C1 segment of cervical spinal cord (tissue), 14 donors: ENCODE measurements at regions not wholly inside any gene's neighbourhood (a gene's known extent, or its start where the extent isn't known, plus 50 kb on each side); places are given as distances from the start of the nearest gene placed in this dataset.
"Not testable (repeated sequence)": the region's sequence is repeated elsewhere in the genome, so short reads cannot be mapped to it uniquely, and the experiment has no call there.

Experiments
- DNase-seq, 14 donors: peaks; one replicate each; lab custom pipeline; 2025; lab: John Stamatoyannopoulos, UW

- DNase-seq = no peak
Measured at GRCh38 chr16:17001471-17001870, 469.3 kb downstream of the XYLT1 start.

- no peak for DNase-seq
Measured at GRCh38 chr16:17002565-17002964, 468.2 kb downstream of the XYLT1 start.

GRCh38 chr16:17005963-17006362 lies 464.8 kb downstream of the XYLT1 start:
- DNase-seq = not testable (repeated sequence)

GRCh38 chr16:17011712-17012111 lies 459.0 kb downstream of the XYLT1 start:
- DNase-seq = no peak

GRCh38 chr16:17013038-17013437 lies 457.7 kb downstream of the XYLT1 start:
- DNase-seq = no peak

- DNase-seq = no peak
Measured at GRCh38 chr16:17014484-17015121, 456.2 kb downstream of the XYLT1 start.

- DNase-seq = no peak
Measured at GRCh38 chr16:17015702-17016101, 455.1 kb downstream of the XYLT1 start.

- DNase-seq = no peak
Measured at GRCh38 chr16:17017442-17017841, 453.3 kb downstream of the XYLT1 start.

GRCh38 chr16:17018585-17018939 lies 452.2 kb downstream of the XYLT1 start:
- DNase-seq = no peak

GRCh38 chr16:17019366-17019765 lies 451.4 kb downstream of the XYLT1 start:
- no peak for DNase-seq

- no peak for DNase-seq
Measured at GRCh38 chr16:17023606-17024005, 447.2 kb downstream of the XYLT1 start.

- no peak for DNase-seq
Measured at GRCh38 chr16:17024514-17024913, 446.2 kb downstream of the XYLT1 start.

- DNase-seq = no peak
Measured at GRCh38 chr16:17026600-17027242, 444.0 kb downstream of the XYLT1 start.

GRCh38 chr16:17027488-17028129 lies 443.2 kb downstream of the XYLT1 start:
- no peak for DNase-seq

- DNase-seq = no peak
Measured at GRCh38 chr16:17029602-17030350, 441.0 kb downstream of the XYLT1 start.

- DNase-seq = no peak
Measured at GRCh38 chr16:17031484-17032268, 439.1 kb downstream of the XYLT1 start.

- no peak for DNase-seq
Measured at GRCh38 chr16:17032332-17032731, 438.4 kb downstream of the XYLT1 start.

- DNase-seq = no peak
Measured at GRCh38 chr16:17034477-17035252, 436.1 kb downstream of the XYLT1 start.

GRCh38 chr16:17037499-17037898 lies 433.3 kb downstream of the XYLT1 start:
- DNase-seq = no peak

GRCh38 chr16:17038415-17038814 lies 432.3 kb downstream of the XYLT1 start:
- no peak for DNase-seq

GRCh38 chr16:17049109-17049508 lies 421.7 kb downstream of the XYLT1 start:
- DNase-seq = not testable (repeated sequence)
